ENCODE measurements at regions not wholly inside any gene's neighbourhood (a gene's known extent, or its start where the extent isn't known, plus 50 kb on each side); places are given as distances from the start of the nearest gene placed in this dataset.
A peak's percentile ranks its signal among the peaks of the same experiment; 100 is the strongest.
"Not testable (repeated sequence)": the region's sequence is repeated elsewhere in the genome, so short reads cannot be mapped to it uniquely, and the experiment has no call there.

GRCh38 chr19:30066781-30067759 is 125.0 kb downstream of the URI1 start:
- DNase-seq (ENCODE audit: low spot score) = no peak
- no peak for TF ChIP-seq CTCF (IDR thresholded peaks at IDR 0.05)
- Histone ChIP-seq H3K27ac (no peak overlapping the region), H3K4me3 (no peak overlapping the region)

- not testable (repeated sequence) for DNase-seq (ENCODE audit: low spot score); H3K4me3 ChIP-seq; H3K27ac ChIP-seq
Observed at GRCh38 chr19:30067956-30068506, 126.0 kb downstream of the URI1 start.

- no peak for TF ChIP-seq CTCF (IDR thresholded peaks at IDR 0.05)
- no peak for DNase-seq (ENCODE audit: low spot score)
- Histone ChIP-seq H3K27ac (no peak overlapping the region), H3K4me3 (no peak overlapping the region)
Observed at GRCh38 chr19:30068528-30069395, 126.7 kb downstream of the URI1 start.

- no peak for TF ChIP-seq CTCF (IDR thresholded peaks at IDR 0.05)
- Histone ChIP-seq H3K4me3 (no peak overlapping the region), H3K27ac (no peak overlapping the region)
- peak; percentile 33 for DNase-seq (ENCODE audit: low spot score)
Observed at GRCh38 chr19:30069535-30070197, 127.6 kb downstream of the URI1 start.

- H3K27ac ChIP-seq = no peak overlapping the region
- TF ChIP-seq CTCF (IDR thresholded peaks at IDR 0.05) = no peak
- no peak overlapping the region for H3K4me3 ChIP-seq
- peak; percentile 60 for DNase-seq (ENCODE audit: low spot score)
Observed at GRCh38 chr19:30070198-30070967, 128.3 kb downstream of the URI1 start.

GRCh38 chr19:30070968-30071632 is 129.1 kb downstream of the URI1 start:
- no peak overlapping the region for H3K4me3 ChIP-seq
- no peak for TF ChIP-seq CTCF (IDR thresholded peaks at IDR 0.05)
- DNase-seq (ENCODE audit: low spot score) = no peak
- no peak overlapping the region for H3K27ac ChIP-seq
